LNCAP (cell line): ENCODE measurements at regions not wholly inside any gene's neighbourhood (a gene's known extent, or its start where the extent isn't known, plus 50 kb on each side); places are given as distances from the start of the nearest gene placed in this dataset.

Experiments
- TF ChIP-seq, protein P1 (sequence below): fragments of 450-650 bp; IDR thresholded peaks from 2 replicates; pipeline ENCODE4 v1.5.1; 2017; ENCODE audit warnings: mild to moderate bottlenecking

DNA sequence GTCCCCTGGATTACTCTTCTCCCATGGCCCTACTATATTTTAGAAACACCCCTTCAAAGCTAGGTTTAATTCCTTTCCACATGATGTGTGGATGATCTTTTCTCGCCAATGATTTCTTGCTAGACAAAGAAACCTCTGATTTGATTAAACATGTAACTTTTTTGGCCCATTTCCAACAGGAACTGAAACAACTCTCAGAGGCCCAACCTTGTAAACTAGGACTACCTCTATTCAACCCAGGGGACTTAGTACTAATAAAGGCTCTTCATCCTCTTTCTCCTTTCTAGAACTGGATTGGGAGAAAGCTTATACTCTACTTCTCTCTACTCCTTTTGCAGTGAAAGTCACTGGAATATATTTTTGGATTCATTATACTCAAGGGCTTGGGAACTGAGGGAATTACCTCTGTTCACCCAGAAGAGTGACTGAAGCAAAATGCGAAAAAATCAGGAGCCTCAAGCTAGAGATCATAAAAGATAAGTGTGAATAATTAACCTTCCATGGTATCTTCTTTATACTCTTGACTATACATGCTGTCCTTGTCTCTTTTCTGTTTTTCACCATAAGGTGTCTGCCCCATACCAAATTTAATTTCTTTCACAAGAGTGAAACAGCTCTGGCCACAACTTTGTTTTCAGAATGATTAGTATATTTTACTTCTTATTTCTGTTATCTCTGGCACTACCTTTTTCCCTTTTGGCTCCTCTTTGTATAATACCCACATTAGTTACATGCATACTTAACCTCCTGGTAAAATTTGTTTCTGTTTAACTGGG is 977.6 kb downstream of the SLITRK5 start:
- TF ChIP-seq, protein P1, sequence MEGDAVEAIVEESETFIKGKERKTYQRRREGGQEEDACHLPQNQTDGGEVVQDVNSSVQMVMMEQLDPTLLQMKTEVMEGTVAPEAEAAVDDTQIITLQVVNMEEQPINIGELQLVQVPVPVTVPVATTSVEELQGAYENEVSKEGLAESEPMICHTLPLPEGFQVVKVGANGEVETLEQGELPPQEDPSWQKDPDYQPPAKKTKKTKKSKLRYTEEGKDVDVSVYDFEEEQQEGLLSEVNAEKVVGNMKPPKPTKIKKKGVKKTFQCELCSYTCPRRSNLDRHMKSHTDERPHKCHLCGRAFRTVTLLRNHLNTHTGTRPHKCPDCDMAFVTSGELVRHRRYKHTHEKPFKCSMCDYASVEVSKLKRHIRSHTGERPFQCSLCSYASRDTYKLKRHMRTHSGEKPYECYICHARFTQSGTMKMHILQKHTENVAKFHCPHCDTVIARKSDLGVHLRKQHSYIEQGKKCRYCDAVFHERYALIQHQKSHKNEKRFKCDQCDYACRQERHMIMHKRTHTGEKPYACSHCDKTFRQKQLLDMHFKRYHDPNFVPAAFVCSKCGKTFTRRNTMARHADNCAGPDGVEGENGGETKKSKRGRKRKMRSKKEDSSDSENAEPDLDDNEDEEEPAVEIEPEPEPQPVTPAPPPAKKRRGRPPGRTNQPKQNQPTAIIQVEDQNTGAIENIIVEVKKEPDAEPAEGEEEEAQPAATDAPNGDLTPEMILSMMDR, result no peak

GRCh38 chr13:88649855-88650254 is 978.7 kb downstream of the SLITRK5 start:
- TF ChIP-seq, protein P1, result no peak

DNA sequence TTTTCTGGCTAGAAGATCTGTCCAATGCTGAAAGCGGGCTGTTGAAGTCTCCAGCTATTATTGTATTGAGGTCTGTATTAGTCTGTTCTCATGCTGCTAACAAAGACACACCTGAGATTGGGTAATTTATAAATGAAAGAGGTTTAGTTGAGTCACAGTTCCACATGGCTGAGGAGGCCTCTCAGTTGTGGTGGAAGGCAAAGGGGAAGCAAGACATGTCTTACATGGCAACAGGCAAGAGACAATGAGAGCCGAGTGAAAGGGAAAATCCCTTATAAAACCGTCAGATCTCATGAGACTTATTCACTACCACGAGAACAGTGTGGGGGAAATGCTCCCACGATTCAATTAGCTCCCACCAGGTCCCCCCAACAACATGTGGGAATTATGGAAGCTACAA is 980.4 kb downstream of the SLITRK5 start:
- TF ChIP-seq, protein P1, result no peak

GRCh38 chr13:88656751-88657150 is 985.6 kb downstream of the SLITRK5 start:
- TF ChIP-seq, protein P1, result no peak

GRCh38 chr13:88670509-88670908 is 999.3 kb downstream of the SLITRK5 start:
- TF ChIP-seq, protein P1, result no peak

DNA sequence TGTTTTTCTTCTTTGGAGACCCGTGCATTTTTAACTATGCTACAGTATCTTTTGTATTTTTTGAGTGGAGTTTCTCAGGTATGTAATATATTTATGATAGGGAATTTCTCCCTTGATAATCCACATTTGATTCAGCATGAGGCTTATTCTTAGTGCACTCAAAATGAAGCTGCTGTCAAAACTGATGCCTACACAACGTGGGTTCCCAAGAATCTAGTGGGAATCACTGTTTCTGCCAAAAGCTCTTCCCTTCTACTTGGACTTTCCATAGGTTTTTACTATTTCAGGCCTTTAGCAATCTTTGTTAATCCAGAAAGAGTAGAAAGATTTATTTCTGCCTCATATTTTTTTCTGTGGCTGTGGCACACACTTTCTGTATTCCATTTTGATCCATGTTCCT is 1003.7 kb downstream of the SLITRK5 start:
- TF ChIP-seq, protein P1, result no peak

- TF ChIP-seq, protein P1, result no peak
Measured at GRCh38 chr13:88675347-88675996, 1004.3 kb downstream of the SLITRK5 start.
